ENCODE measurements at regions not wholly inside any gene's neighbourhood (a gene's known extent, or its start where the extent isn't known, plus 50 kb on each side); places are given as distances from the start of the nearest gene placed in this dataset.
A peak's percentile ranks its signal among the peaks of the same experiment; 100 is the strongest.

DNA sequence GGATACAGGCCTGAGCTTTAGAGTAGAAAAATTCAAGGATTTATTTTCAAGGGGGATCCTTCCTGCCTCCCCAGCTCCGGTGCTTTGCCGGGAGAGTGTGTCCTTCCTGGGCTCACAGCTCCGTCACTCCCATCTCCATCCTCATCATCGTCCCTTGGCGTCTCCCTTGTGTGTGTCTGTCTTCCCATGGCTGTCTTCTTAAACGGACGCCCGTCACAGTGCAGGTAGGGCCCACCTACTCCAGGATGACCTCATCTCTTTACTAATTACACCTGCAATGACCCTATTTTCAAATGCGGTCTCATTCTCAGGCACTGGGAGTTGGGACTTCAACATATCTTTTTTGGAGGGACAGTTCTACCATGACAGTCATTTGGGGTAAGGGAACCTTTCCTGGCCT lies 320.3 kb upstream of the C1orf174 start:
- TF ChIP-seq, protein P1, sequence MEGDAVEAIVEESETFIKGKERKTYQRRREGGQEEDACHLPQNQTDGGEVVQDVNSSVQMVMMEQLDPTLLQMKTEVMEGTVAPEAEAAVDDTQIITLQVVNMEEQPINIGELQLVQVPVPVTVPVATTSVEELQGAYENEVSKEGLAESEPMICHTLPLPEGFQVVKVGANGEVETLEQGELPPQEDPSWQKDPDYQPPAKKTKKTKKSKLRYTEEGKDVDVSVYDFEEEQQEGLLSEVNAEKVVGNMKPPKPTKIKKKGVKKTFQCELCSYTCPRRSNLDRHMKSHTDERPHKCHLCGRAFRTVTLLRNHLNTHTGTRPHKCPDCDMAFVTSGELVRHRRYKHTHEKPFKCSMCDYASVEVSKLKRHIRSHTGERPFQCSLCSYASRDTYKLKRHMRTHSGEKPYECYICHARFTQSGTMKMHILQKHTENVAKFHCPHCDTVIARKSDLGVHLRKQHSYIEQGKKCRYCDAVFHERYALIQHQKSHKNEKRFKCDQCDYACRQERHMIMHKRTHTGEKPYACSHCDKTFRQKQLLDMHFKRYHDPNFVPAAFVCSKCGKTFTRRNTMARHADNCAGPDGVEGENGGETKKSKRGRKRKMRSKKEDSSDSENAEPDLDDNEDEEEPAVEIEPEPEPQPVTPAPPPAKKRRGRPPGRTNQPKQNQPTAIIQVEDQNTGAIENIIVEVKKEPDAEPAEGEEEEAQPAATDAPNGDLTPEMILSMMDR (IDR thresholded peaks at IDR 0.05; ENCODE audit: extremely low read depth, low read depth, low read length), result no peak
- Histone ChIP-seq H3K79me2 (ENCODE audit: insufficient read depth, low read length) (no peaks in the 10 kb centered on the region), H3K4me2 (ENCODE audit: insufficient read depth, low read length) (no peak overlapping the region), H3K36me3 (ENCODE audit: insufficient read depth, low read length) (no peaks in the 10 kb centered on the region), H3K27ac (ENCODE audit: low read depth, low read length) (no peak overlapping the region), H3K9me3 (ENCODE audit: low read depth, low read length) (no peaks in the 10 kb centered on the region), H3K4me1 (ENCODE audit: insufficient read depth, low read length) (no peaks in the 10 kb centered on the region), H3K4me3 (ENCODE audit: insufficient read depth, low read length) (no peak overlapping the region), H4K20me1 (ENCODE audit: insufficient read depth, low read length) (no peaks in the 10 kb centered on the region), H3K27me3 (ENCODE audit: insufficient read depth, low read length) (no peaks in the 10 kb centered on the region), H2AFZ (ENCODE audit: low read length) (no peak overlapping the region)
- DNase-seq (ENCODE audit: insufficient read length, low spot score, missing footprints), result peak; percentile 56

GRCh38 chr1:4221107-4221506 lies 321.0 kb upstream of the C1orf174 start:
- Histone ChIP-seq H3K36me3 (ENCODE audit: insufficient read depth, low read length) (no peaks in the 10 kb centered on the region), H3K27ac (ENCODE audit: low read depth, low read length) (no peak overlapping the region), H3K4me3 (ENCODE audit: insufficient read depth, low read length) (no peak overlapping the region), H4K20me1 (ENCODE audit: insufficient read depth, low read length) (no peaks in the 10 kb centered on the region), H3K4me1 (ENCODE audit: insufficient read depth, low read length) (no peaks in the 10 kb centered on the region), H2AFZ (ENCODE audit: low read length) (no peak overlapping the region), H3K9me3 (ENCODE audit: low read depth, low read length) (no peaks in the 10 kb centered on the region), H3K27me3 (ENCODE audit: insufficient read depth, low read length) (no peaks in the 10 kb centered on the region), H3K4me2 (ENCODE audit: insufficient read depth, low read length) (no peak overlapping the region), H3K79me2 (ENCODE audit: insufficient read depth, low read length) (no peaks in the 10 kb centered on the region)
- DNase-seq (ENCODE audit: insufficient read length, low spot score, missing footprints), result no peak
- TF ChIP-seq, protein P1 (IDR thresholded peaks at IDR 0.05; ENCODE audit: extremely low read depth, low read depth, low read length), result no peak

- H2AFZ ChIP-seq (ENCODE audit: low read length), result no peak overlapping the region
- H3K4me2 ChIP-seq (ENCODE audit: insufficient read depth, low read length), result no peak overlapping the region
- no peak overlapping the region for H3K27ac ChIP-seq (ENCODE audit: low read depth, low read length)
- H3K36me3 ChIP-seq (ENCODE audit: insufficient read depth, low read length), result no peaks in the 10 kb centered on the region
- no peaks in the 10 kb centered on the region for H3K9me3 ChIP-seq (ENCODE audit: low read depth, low read length)
- H4K20me1 ChIP-seq (ENCODE audit: insufficient read depth, low read length), result no peaks in the 10 kb centered on the region
- H3K4me3 ChIP-seq (ENCODE audit: insufficient read depth, low read length), result no peak overlapping the region
- no peaks in the 10 kb centered on the region for H3K4me1 ChIP-seq (ENCODE audit: insufficient read depth, low read length)
- H3K27me3 ChIP-seq (ENCODE audit: insufficient read depth, low read length), result no peaks in the 10 kb centered on the region
- TF ChIP-seq, protein P1 (IDR thresholded peaks at IDR 0.05; ENCODE audit: extremely low read depth, low read depth, low read length), result no peak
- DNase-seq (ENCODE audit: insufficient read length, low spot score, missing footprints), result no peak
- no peaks in the 10 kb centered on the region for H3K79me2 ChIP-seq (ENCODE audit: insufficient read depth, low read length)
Measured at GRCh38 chr1:4224684-4225467, 324.8 kb upstream of the C1orf174 start.

DNA sequence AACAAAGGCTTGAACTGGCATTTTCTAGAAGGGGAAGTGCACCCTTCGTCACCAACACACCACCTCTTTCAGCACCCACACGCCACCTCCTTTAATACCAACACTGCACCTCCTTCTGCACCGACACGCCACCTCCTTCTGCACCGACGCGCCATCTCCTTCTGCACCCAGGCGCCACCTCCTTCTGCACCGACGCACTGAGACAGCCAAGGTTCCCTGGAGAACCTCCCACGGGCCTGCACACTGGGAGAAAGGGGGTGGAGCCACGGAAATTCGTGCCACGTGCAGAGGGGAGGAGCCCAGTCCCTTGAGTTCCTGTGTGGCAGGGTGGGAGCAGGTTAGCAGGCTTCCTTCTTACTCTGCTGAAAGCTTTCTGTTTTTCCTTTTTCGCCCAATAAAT lies 327.9 kb upstream of the C1orf174 start:
- Histone ChIP-seq H3K27ac (ENCODE audit: low read depth, low read length) (no peak overlapping the region), H3K79me2 (ENCODE audit: insufficient read depth, low read length) (no peaks in the 10 kb centered on the region), H3K4me2 (ENCODE audit: insufficient read depth, low read length) (no peak overlapping the region), H3K9me3 (ENCODE audit: low read depth, low read length) (peaks cover 2% of the 10 kb centered on the region), H3K36me3 (ENCODE audit: insufficient read depth, low read length) (no peaks in the 10 kb centered on the region), H2AFZ (ENCODE audit: low read length) (no peak overlapping the region), H3K4me1 (ENCODE audit: insufficient read depth, low read length) (no peaks in the 10 kb centered on the region), H4K20me1 (ENCODE audit: insufficient read depth, low read length) (no peaks in the 10 kb centered on the region), H3K27me3 (ENCODE audit: insufficient read depth, low read length) (no peaks in the 10 kb centered on the region), H3K4me3 (ENCODE audit: insufficient read depth, low read length) (no peak overlapping the region)
- no peak for DNase-seq (ENCODE audit: insufficient read length, low spot score, missing footprints)
- TF ChIP-seq, protein P1 (IDR thresholded peaks at IDR 0.05; ENCODE audit: extremely low read depth, low read depth, low read length), result no peak

Measured in osteoblast (primary cell).